NCI-H2171 (cell line): ENCODE measurements at regions not wholly inside any gene's neighbourhood (a gene's known extent, or its start where the extent isn't known, plus 50 kb on each side); places are given as distances from the start of the nearest gene placed in this dataset.
"Not testable (repeated sequence)": the region's sequence is repeated elsewhere in the genome, so short reads cannot be mapped to it uniquely, and the experiment has no call there.

Experiments used
- DNase-seq: peaks from one replicate; lab custom pipeline; 2025; lab: John Stamatoyannopoulos, UW

DNA sequence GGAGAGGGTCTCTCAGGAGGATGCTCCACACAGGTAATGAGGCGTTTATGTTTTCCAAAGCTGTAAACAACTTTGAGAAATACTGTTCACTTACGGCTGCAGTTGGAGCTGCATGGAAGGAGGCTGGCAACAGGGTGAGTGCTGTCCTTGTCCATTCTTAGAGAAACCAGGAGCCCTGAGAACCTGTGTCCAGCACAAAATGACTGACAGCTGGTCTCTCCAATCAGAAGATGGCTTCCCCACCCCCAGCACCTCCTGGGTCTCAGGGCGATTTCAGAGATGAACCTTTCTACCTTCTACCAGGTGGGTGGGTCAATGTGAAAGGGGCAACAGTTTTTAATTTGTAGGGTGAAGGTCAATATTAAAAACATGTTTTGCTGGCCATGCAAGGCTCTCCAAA, 353.6 kb downstream of the NPHP4 start:
- no peak for DNase-seq

DNA sequence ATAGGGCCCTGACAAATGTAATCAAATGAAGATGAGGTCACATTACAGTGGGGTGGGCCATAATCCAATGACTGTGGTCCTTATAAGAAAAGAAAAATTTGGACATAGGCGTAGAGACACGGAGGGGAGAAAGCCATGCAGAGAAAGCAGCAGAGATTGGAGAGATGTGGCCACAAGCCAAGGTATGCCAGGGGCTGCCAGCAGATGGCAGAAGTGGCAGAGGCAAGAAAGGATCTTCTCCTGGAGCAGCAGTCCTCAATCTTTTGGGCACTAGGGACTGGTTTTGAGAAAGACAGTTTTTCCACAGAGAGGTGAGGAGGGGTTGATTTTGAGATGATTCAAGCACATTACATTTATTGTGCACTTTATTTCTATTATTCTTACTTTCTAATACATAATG, 355.1 kb downstream of the NPHP4 start:
- no peak for DNase-seq

DNA sequence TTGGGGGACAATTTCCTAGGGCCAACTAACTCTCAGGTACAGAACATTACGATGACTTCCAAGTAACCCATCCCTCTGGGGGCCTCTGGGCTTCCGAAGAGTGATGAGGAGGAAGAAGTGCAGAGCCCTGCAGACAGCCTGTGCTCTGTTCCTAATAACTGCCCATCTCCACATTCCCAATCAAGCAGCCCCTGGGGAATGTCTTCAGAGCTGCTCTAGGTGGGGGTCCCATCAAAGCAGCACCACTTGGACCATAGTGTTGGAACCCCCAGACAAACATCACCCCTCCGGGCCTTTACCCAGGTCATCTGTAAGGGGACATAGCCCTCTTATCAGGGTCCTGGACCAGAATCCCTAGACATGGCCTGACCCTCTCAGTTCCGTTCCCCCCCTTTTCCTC, 357.3 kb downstream of the NPHP4 start:
- no peak for DNase-seq

DNA sequence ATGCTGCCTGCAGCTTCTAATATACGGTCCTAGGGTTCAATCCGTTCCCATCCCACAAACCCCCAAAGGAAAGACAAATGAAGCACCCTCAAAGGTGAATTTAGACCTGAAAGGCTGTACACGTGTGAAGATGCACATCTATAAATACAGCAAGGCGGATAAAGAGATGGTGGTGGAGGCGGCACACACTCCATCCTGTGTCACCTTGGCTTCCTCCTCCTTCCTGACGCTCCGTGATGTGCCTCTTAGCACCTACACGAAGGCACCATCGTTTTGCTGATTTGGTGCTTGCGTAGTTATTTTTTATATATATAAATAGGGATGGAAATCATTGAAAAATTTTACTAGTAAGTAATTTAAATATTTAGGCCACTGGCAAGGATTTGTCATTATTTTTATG, 359.4 kb downstream of the NPHP4 start:
- no peak for DNase-seq

DNA sequence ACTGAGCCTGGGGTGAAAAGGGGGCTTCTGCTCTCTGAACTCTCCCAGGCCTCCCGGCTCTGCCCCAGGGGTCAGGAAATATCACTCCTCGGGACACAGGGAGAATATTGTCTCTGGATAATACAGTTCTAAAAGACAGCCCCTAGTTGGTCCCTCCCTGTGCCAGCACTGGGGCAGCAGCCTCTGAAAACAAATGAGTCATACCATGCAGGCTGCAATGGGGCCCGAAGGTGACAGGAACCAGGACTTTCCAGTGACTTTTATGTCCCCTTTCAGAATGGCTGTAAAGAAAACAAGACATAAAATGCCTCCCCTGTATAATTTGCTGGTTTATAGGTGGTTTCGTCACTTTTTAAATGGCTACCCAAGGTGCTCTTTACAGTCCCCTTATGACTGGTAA, 360.0 kb downstream of the NPHP4 start:
- no peak for DNase-seq

DNA sequence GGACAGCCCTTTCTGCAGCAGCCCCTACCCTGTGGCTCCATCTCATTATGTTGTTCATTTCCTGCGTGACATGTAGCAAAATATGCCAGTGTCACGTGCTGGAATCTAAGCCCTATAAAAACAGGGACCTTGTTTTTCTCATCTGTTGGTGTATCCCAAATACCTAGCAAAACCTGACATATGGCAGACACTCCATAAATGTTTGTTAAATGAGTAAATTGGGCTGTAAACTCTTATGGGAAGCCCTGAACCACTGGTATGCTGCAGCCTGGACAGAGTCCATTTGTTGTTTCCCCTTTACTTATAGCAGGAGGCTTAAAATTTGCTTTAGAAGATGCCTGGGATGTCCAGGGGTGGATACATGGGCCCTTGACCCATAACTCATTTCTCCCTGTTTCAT, 363.8 kb downstream of the NPHP4 start:
- no peak for DNase-seq

DNA sequence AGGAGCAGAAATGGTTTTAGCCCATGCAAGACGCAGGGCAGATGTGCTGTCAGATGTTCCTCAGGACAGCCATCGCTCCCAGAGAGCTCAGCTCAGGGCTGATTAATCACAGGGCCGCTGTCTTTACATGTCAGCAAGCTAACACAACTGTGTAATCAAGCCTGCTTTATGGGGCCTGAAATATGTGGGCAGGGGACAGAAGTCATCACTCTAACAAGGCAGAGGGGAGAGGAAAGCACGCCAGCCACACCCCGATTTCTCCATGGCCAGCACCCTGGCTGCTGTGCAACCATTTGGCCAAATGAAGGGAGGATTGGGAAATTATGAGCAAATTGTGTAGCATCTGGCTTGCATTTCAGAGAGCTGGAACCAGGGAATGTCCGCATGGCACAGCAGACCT, 368.8 kb downstream of the NPHP4 start:
- no peak for DNase-seq

DNA sequence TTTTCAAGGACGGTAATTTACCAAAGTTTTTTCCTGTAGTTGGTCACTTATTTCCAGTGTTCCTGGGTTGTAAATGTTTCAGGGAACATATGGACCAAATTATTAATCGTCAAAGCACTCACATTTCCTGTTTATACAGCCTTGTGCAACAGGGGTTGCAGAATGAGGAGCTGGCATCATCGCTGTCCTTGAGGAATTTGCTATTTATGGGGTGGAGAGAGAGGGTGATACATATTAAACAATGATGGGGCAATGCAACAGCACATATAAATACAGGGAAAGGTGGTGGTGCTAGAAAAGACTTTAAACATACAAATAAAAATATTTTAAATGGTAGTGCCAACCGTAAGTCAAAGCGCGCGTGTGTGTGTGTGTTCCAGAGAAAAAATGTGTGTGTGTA, 369.8 kb downstream of the NPHP4 start:
- no peak for DNase-seq

DNA sequence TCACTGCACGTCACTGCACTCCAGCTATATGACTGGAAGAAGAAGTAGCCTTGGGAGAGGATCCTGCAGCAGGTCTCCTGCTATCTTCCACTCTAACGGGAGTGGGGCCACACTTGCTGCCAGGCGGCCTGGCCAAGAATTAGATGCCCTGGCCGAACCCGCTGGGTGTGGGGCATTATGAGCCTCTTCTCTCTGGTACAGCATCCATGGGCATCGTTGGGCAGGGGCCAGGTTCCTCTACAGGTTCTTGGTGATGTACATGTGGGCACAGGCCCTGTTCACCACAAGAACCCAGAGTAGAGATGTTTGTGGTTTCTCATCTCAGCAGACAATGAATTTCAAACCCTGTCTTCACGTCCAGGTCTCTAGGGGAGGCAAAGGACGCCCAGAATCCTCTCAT, 370.5 kb downstream of the NPHP4 start:
- DNase-seq = no peak

DNA sequence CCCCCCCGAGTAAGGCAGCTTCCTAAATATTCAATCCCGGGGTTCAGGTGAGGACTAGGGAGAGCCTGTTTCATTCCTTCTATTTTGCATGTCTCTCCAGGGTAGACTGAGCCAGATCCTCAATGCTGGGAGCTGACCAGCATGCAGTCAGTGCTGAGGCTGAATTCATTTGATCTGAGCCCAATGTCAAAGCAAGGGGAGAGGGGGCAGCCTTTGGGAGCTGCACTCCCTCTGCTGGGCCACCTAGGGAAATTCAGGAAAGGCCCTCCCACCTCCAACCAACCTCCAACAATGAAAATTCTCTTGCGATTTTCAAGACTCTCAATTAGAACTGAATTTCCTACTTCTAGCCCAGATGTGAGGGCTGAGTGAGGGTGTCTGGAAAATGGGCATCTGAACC, 371.2 kb downstream of the NPHP4 start:
- DNase-seq = no peak

DNA sequence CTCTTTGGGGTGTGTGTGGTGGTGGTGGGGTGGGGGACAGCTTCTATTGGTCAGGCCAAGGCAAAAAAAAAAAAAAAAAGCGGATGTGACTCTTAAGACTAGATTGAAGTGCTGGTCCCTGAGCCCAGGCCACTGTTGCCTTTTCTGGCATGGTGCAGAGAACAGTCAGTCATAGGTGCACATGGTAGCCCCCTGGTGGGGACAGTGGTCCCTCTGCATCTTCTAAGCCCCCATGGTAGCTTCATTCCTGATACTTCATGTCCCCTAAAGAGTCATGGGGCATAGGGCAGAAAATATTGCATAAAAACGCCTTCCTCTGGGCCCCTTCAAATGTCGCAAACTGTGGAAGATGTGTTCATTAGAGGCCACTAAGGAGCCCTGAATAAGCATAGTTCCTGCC, 371.8 kb downstream of the NPHP4 start:
- DNase-seq = no peak

DNA sequence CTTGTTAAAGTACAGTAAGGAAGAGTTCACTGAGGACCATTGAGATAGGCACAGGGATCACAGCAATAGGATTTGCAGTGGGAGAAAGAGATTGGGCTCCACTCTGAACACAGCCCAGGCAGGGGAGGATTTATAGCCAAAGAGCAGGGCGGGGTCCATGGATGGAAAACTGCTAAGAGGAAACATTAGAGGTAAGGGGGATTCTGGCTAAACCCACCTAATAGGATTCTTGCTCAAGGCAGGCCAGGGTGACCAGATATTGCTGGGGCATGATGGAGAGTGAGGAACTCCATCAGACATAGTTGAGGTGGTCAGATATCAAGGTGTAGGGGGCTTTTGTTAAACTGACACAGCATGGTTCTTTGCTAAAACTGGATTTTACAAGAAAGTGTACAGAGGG, 372.8 kb downstream of the NPHP4 start:
- DNase-seq = no peak

DNA sequence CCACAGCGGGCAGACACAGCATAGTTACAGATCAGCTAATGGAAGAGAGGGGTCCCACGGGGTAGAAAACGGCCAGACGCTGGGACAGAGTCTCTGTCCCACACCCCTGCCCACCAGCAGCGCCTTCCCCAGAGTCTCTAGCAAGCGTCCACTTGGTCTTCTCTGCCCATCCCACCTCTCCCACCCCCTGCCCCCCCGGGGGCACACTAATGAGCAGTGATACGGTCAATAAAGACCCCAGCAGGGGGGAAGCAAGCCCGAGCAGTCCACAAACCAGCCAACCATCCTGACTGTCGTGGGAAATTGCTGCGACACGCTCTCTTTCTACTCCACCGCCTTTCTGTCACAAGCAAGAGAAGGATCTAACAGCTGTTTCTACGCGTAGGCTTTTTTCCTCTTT, 374.7 kb downstream of the NPHP4 start:
- DNase-seq = no peak

DNA sequence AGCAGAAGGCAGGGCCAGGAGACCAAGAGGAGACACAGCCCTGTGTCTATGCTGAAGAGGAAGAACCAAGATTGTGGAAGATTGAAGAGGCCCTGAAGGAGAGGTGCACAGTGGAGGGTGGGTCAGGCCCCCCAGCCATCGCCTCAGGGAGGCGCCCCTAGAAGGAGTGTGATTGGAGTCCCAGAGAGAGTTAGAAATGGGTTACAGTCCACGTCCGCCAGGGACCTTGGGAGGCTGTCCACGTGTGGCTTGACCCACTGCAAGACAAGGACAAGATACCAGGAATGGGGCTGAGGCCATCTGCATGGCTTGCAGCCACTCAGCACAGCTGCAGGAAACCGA, 375.1 kb downstream of the NPHP4 start:
- DNase-seq = no peak

DNA sequence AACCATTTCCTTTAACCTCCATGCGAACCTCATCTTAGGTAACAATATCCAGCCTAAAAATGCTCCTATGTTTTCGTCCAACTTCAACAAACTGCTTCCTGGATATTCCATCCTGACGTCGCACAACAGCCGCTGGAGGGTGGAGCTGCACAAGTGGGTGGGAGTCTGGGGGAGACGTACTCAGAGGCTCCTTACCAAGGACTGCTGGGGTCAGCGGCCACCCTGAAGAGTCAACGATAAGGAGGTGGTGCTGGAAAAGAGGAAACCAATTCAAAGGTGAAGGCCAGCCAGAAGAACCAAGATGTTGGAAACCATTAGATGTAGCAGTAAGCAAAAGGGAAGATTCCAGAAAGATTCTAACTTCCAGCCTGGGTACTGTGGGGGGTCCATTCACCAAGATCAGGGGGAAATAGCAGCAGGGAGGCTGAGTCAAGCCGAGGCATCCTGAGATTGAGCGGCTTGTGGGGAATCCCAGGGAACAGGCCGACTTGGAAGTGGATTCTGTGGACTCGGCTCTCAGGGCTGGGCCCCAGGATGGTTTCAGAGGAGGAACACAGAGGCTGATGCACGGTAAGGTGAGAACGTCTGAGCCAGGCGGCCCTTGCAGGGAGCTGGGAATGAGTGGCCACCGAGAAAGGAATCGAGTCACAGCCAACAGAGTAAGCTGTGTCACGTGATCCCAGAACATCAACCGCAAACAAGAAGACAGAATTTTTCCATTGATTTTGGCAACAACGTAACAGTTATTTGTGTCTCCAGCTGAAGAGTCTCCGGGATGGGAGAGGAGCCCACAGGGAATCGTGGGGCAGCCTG, 375.7 kb downstream of the NPHP4 start:
- DNase-seq = no peak

DNA sequence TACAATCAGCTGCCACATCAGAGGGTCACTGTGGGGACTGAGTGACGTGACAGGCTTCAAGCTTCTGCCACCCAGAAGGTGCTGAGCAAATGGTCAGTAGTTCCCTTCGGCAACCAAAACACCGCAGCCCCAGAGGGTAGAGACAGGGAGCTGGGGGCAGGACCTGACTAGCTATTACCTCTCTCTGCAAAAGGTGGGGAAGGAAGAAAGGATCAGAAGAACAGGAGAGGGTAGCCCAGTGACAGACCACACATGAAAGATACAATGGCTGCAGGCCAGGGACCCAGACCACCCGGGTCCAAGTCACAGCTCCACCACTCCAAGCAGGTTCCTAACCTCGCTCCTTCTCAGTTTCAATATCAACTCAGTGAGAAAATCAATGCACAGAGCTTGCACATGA, 377.1 kb downstream of the NPHP4 start:
- DNase-seq = no peak

DNA sequence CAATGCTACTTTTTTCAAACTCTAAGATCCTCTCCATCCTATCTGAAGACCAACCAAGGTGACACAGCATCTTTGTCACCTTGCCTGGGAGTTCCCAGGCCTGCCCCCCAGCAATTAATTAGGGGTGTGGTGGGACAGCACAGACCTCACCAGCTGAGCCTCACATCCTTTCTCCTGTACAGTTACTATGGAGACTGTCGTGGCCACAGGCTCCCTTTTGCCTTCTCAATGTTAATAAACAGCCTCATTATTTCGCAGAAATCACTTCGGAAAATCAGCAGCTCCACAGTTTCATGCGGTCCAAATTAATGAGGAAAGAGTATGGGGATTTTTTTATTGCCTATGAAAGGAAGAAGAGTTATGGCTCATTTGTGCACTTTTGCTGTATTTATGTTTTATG, 378.3 kb downstream of the NPHP4 start:
- no peak for DNase-seq

DNA sequence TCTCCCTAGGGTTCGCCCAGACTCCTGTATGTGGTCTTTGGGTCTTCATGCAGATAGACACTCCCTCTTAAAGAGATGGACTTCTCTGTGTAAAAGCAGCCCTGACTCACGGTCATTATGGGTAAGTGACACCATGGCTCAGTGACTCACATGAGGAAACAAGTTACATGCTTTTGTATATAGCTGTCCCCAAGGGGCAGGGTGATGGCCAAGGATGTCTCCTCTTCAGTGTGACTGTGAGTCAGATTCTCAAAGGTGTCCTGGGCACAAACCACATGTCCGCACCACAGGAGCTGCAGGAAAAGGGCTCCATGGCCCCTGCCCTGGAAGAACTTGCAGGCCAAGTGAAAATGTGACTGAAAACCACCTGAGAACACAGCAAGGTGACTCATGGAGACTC, 380.4 kb downstream of the NPHP4 start:
- DNase-seq = no peak

DNA sequence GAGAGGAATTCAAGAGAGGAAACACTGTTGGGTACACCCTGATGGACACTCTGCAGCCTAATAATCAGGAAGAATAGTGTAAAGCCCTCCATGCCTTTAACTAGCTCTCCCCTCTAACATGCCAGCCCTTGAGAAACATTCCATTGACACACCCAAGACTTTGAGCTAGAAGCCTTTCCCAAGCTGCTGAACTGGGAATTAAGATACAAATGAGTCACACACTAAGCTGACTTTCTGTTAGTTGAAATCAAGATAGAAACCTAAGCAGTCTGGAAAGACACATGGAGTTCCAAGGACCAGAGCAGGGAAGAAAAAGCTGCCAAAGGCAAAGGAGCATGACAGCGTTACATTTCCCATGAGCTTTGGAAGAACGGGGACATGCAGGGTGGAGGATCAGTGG, 380.8 kb downstream of the NPHP4 start:
- DNase-seq = no peak

DNA sequence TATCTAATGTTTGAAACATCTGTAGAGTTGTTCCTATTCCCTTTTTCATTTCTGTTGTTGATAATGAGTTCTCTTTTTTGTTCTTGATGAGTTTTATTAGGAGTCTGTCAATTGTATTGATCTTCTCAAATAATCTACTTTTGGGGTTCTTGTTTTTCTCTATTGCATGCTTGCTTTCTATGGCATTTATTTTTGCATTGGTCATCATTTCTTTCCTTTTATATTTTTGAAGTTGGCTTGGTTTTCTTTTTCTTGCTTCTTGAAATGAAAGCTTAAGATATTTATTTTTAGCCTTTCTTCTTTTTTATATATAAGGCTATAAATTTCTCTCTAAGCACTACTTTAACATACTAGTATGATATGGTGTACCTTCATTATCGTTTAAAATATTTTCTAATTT, 381.8 kb downstream of the NPHP4 start:
- DNase-seq = no peak

DNA sequence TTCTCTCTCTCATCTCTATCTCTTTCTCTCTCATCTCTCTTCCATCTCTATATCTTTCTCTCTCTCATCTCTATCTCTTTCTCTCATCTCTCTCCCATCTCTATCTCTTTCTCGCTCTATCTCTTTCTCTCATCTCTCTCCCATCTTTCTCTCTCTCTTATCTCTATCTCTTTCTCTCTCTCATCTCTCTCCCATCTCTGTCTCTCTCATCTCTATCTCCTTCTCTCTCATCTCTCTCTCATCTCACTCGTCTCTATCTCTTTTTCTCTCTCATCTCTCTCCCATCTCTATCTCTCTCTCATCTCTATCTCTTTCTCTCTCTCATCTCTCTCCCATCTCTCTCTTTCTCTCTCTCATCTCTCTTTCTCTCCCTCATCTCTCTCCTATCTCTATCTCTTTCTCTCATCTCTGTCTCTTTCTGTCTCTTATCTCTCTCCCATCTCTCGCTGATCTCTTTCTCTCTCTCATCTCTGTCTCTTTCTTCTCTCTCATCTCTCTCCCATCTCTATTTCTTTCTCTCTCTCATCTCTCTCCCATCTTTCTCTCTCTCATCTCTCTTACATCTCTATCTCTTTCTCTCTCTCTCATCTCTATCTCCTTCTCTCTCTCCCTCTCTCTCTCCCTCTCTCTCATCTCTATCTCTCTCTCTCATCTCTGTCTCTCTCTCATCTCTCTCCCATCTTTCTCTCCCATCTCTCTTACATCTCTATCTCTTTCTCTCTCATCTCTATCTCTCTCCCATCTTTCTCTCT, 388.7 kb downstream of the NPHP4 start:
- no peak for DNase-seq

DNA sequence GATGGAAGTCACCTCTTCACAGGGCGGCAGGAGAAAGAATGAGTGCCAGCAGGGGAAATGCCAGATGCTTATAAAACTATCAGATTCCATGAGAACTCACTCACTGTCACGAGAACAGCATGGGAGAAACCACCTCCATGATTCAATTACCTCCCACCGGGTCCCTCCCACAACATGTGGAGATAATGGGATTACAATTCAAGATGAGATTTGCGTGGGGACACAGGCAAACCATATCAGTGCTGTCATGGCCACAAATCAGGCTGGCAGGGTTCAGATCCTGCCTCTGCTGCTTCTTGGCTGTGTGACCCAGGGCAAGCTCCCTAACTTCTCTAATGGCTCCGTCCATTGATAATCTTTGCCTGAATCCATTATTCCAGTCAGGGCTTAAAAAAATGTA, 389.5 kb downstream of the NPHP4 start:
- not testable (repeated sequence) for DNase-seq

DNA sequence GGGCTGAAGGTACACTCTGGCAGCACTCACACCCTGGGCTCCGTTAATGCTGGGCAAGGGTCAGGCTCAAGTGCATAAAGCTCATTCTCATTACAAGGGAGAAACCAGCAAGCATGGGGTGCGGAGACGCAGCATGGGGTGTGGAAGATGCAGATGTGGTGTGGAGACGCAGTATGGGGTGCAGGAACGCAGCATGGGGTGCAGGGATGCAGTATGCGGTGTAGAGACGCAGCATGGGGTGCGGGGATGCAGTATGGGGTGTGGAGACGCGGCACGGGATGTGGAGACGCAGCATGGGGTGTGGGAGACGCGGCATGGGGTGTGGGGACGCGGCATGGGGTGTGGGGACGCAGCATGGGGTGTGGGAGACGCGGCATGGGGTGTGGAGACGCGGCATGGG, 390.7 kb downstream of the NPHP4 start:
- DNase-seq = no peak

DNA sequence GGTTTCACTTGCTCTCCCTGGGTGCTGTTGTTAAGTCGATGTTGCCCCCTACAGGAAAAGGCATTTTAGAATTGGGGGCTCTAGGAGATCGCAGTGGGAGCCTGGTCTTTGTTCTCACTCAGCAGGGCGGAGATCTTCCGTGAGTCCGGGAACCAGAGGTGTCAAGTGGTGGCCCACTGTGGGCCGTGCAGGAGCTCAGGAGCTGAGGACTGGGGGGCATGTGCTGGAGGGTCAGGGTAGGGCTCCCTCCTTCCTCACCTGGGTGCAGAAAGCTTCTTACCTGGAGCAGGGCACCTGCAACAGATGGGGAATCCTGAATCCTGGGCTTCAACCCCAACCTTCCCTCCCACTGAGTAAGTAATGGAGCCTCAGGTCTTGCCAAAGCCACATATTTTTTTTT, 392.7 kb downstream of the NPHP4 start:
- no peak for DNase-seq
